ENCODE measurements at regions not wholly inside any gene's neighbourhood (a gene's known extent, or its start where the extent isn't known, plus 50 kb on each side); places are given as distances from the start of the nearest gene placed in this dataset.

- Histone ChIP-seq H3F3A (ENCODE audit: insufficient read depth, low read depth) (no peaks in the 10 kb centered on the region), H3K36me3 (ENCODE audit: low read depth) (no peaks in the 10 kb centered on the region), H3K4me2 (no peak overlapping the region), H2AFZ (no peak overlapping the region), H3K79me2 (ENCODE audit: low read depth) (no peaks in the 10 kb centered on the region), H3K27me3 (ENCODE audit: insufficient read depth, low read depth) (peaks cover 98% of the 10 kb centered on the region), H3K27ac (no peak overlapping the region), H3K4me1 (replicated peaks; ENCODE audit: insufficient read depth) (no peaks in the 10 kb centered on the region), H3K9me2 (ENCODE audit: insufficient read depth) (no peaks in the 10 kb centered on the region), H3K9me3 (ENCODE audit: insufficient read depth, low read depth) (no peaks in the 10 kb centered on the region), H3K4me3 (no peak overlapping the region), H4K20me1 (ENCODE audit: insufficient read depth) (no peaks in the 10 kb centered on the region)
- no peak for TF ChIP-seq EZH2 (IDR thresholded peaks at IDR 0.05; ENCODE audit: low read depth)
- TF ChIP-seq, protein P1, sequence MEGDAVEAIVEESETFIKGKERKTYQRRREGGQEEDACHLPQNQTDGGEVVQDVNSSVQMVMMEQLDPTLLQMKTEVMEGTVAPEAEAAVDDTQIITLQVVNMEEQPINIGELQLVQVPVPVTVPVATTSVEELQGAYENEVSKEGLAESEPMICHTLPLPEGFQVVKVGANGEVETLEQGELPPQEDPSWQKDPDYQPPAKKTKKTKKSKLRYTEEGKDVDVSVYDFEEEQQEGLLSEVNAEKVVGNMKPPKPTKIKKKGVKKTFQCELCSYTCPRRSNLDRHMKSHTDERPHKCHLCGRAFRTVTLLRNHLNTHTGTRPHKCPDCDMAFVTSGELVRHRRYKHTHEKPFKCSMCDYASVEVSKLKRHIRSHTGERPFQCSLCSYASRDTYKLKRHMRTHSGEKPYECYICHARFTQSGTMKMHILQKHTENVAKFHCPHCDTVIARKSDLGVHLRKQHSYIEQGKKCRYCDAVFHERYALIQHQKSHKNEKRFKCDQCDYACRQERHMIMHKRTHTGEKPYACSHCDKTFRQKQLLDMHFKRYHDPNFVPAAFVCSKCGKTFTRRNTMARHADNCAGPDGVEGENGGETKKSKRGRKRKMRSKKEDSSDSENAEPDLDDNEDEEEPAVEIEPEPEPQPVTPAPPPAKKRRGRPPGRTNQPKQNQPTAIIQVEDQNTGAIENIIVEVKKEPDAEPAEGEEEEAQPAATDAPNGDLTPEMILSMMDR (conservative IDR thresholded peaks at IDR 0.05), result no peak
- DNase-seq, result no peak
- no TSS peak for BruUV-seq (replicated peaks)
- intact Hi-C loops (cut with micrococcal nuclease; ENCODE audit: unreplicated experiment), result no loop called here
- ChIA-PET POLR2A (ENCODE audit: unreplicated experiment) (no interaction called here), CTCF (no interaction called here)
These were observed 278.7 kb upstream of the PODXL start for GRCh38 chr7:131835141-131835540.

GRCh38 chr7:131830681-131831080, 274.3 kb upstream of the PODXL start:
- H3K9me2 ChIP-seq (ENCODE audit: insufficient read depth), result no peaks in the 10 kb centered on the region
- CTCF ChIA-PET, result no interaction called here
- no TSS peak for BruUV-seq (replicated peaks)

DNA sequence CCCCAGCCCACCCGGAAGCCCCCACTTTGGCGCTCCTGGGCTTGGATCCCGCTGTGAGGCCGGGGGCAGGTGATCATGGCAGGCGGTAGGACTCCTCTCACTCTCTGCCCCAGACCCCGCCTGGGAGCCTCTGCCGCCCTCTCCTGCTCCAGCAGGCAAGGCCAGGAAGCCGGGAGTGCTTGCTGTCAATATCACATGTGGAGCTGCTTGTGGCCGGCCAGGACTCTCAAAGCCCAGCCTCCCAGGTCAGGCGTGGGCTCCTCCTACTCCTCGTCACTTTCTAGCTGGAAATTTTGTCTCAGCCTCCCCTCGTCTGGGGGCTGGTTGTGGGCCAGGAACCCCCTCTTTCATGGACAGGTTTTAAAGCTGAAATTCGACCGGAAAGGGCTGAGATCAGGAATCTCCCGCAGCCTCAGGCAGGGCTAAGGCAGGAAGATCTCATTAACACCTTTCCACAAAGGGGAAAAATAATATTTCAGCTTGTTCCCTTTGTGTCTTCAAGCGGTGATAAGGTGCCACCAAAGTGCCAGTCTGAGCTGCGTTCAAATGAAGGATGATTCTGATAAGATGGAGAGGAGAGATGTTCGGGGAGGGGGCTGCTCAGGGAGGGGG, 273.6 kb upstream of the PODXL start:
- intact Hi-C loops (cut with micrococcal nuclease; ENCODE audit: unreplicated experiment), result no loop called here

More at GRCh38 chr7:131830681-131831080, 274.3 kb upstream of the PODXL start:
- Histone ChIP-seq H3K4me1 (replicated peaks; ENCODE audit: insufficient read depth) (no peaks in the 10 kb centered on the region), H3K36me3 (ENCODE audit: low read depth) (no peaks in the 10 kb centered on the region), H3F3A (ENCODE audit: insufficient read depth, low read depth) (no peaks in the 10 kb centered on the region), H3K79me2 (ENCODE audit: low read depth) (no peaks in the 10 kb centered on the region), H3K4me3 (no peak overlapping the region), H3K27me3 (ENCODE audit: insufficient read depth, low read depth) (peaks cover 89% of the 10 kb centered on the region), H3K9me3 (ENCODE audit: insufficient read depth, low read depth) (no peaks in the 10 kb centered on the region), H2AFZ (no peak overlapping the region), H3K27ac (no peak overlapping the region), H3K4me2 (no peak overlapping the region), H4K20me1 (ENCODE audit: insufficient read depth) (no peaks in the 10 kb centered on the region)
- POLR2A ChIA-PET (ENCODE audit: unreplicated experiment), result no interaction called here
- intact Hi-C loops (cut with micrococcal nuclease; ENCODE audit: unreplicated experiment), result no loop called here
- DNase-seq, result no peak
- TF ChIP-seq, protein P1 (conservative IDR thresholded peaks at IDR 0.05), result no peak
- no peak for TF ChIP-seq EZH2 (IDR thresholded peaks at IDR 0.05; ENCODE audit: low read depth)

More for the DNA sequence above, 273.6 kb upstream of the PODXL start:
- peaks cover 83% of the 10 kb centered on the region for H3K27me3 ChIP-seq (ENCODE audit: insufficient read depth, low read depth)
- H3K4me2 ChIP-seq, result no peak overlapping the region
- no peaks in the 10 kb centered on the region for H3K9me3 ChIP-seq (ENCODE audit: insufficient read depth, low read depth)
- H3K27ac ChIP-seq, result no peak overlapping the region
- H3K4me3 ChIP-seq, result no peak overlapping the region
- POLR2A ChIA-PET (ENCODE audit: unreplicated experiment), result no interaction called here
- CTCF ChIA-PET, result no interaction called here
- H3K79me2 ChIP-seq (ENCODE audit: low read depth), result no peaks in the 10 kb centered on the region
- DNase-seq, result no peak
- H3K36me3 ChIP-seq (ENCODE audit: low read depth), result no peaks in the 10 kb centered on the region
- no peaks in the 10 kb centered on the region for H3K9me2 ChIP-seq (ENCODE audit: insufficient read depth)
- TF ChIP-seq EZH2 (IDR thresholded peaks at IDR 0.05; ENCODE audit: low read depth), result no peak
- TF ChIP-seq, protein P1 (conservative IDR thresholded peaks at IDR 0.05), result no peak
- H4K20me1 ChIP-seq (ENCODE audit: insufficient read depth), result no peaks in the 10 kb centered on the region
- H3K4me1 ChIP-seq (replicated peaks; ENCODE audit: insufficient read depth), result no peaks in the 10 kb centered on the region
- no TSS peak for BruUV-seq (replicated peaks)
- no peaks in the 10 kb centered on the region for H3F3A ChIP-seq (ENCODE audit: insufficient read depth, low read depth)
- H2AFZ ChIP-seq, result no peak overlapping the region
